Activated naive CD4-positive, alpha-beta T cell treated with anti-CD3 and anti-CD28 coated beads, Interleukin-2, amount 50 U/mL, for 24 hours (primary cell): ENCODE measurements at regions not wholly inside any gene's neighbourhood (a gene's known extent, or its start where the extent isn't known, plus 50 kb on each side); places are given as distances from the start of the nearest gene placed in this dataset.
"Not testable (repeated sequence)": the region's sequence is repeated elsewhere in the genome, so short reads cannot be mapped to it uniquely, and the experiment has no call there.

Experiments used
- H3K27ac Mint-ChIP-seq: one replicate; pipeline ENCODE4 v1.8.0; 2021; ENCODE audit warnings: mild to moderate bottlenecking, mixed read lengths
- H3K27me3 Mint-ChIP-seq: one replicate; pipeline ENCODE4 v1.8.0; 2021; ENCODE audit warnings: mixed read lengths
- H3K36me3 Mint-ChIP-seq: one replicate; pipeline ENCODE4 v1.8.0; 2021; ENCODE audit warnings: mixed read lengths
- H3K4me1 Mint-ChIP-seq: one replicate; pipeline ENCODE4 v1.8.0; 2021; ENCODE audit warnings: mixed read lengths
- H3K4me3 Mint-ChIP-seq: one replicate; pipeline ENCODE4 v1.8.0; 2021; ENCODE audit warnings: mild to moderate bottlenecking, mixed read lengths
- H3K9me3 Mint-ChIP-seq: one replicate; pipeline ENCODE4 v1.8.0; 2021; ENCODE audit warnings: mixed read lengths

GRCh38 chr3:125836786-125837185 is 132.2 kb upstream of the ROPN1B start:
- not testable (repeated sequence) for H3K27me3 Mint-ChIP-seq, H3K4me3 Mint-ChIP-seq, H3K36me3 Mint-ChIP-seq, H3K27ac Mint-ChIP-seq, H3K9me3 Mint-ChIP-seq
- peaks cover 13% of the 10 kb centered on the region for H3K4me1 Mint-ChIP-seq

GRCh38 chr3:125838857-125839256 is 130.1 kb upstream of the ROPN1B start:
- not testable (repeated sequence) for H3K9me3 Mint-ChIP-seq, H3K27ac Mint-ChIP-seq, H3K27me3 Mint-ChIP-seq, H3K4me3 Mint-ChIP-seq, H3K36me3 Mint-ChIP-seq
- H3K4me1 Mint-ChIP-seq: peaks cover 13% of the 10 kb centered on the region

- not testable (repeated sequence) for H3K27ac Mint-ChIP-seq, H3K36me3 Mint-ChIP-seq, H3K27me3 Mint-ChIP-seq
These were observed 128.5 kb upstream of the ROPN1B start for GRCh38 chr3:125840465-125840864.

GRCh38 chr3:125847966-125848365 is 121.0 kb upstream of the ROPN1B start:
- not testable (repeated sequence) for H3K9me3 Mint-ChIP-seq, H3K4me1 Mint-ChIP-seq, H3K4me3 Mint-ChIP-seq, H3K27ac Mint-ChIP-seq, H3K27me3 Mint-ChIP-seq
- H3K36me3 Mint-ChIP-seq: peaks cover 13% of the 10 kb centered on the region

More at GRCh38 chr3:125840465-125840864, 128.5 kb upstream of the ROPN1B start:
- not testable (repeated sequence) for H3K4me3 Mint-ChIP-seq, H3K9me3 Mint-ChIP-seq
- H3K4me1 Mint-ChIP-seq: peaks cover 13% of the 10 kb centered on the region

- peak overlapping the region; percentile 14 for H3K27ac Mint-ChIP-seq
- not testable (repeated sequence) for H3K9me3 Mint-ChIP-seq, H3K4me3 Mint-ChIP-seq, H3K4me1 Mint-ChIP-seq, H3K36me3 Mint-ChIP-seq, H3K27me3 Mint-ChIP-seq
These were observed 114.0 kb upstream of the ROPN1B start for GRCh38 chr3:125855006-125855405.

- not testable (repeated sequence) for H3K4me3 Mint-ChIP-seq, H3K27ac Mint-ChIP-seq, H3K27me3 Mint-ChIP-seq, H3K9me3 Mint-ChIP-seq, H3K36me3 Mint-ChIP-seq, H3K4me1 Mint-ChIP-seq
These were observed 108.4 kb upstream of the ROPN1B start for GRCh38 chr3:125860547-125860946.

- not testable (repeated sequence) for H3K4me3 Mint-ChIP-seq, H3K4me1 Mint-ChIP-seq, H3K9me3 Mint-ChIP-seq, H3K27ac Mint-ChIP-seq, H3K27me3 Mint-ChIP-seq, H3K36me3 Mint-ChIP-seq
These were observed 106.1 kb upstream of the ROPN1B start for GRCh38 chr3:125862841-125863254.

- H3K9me3 Mint-ChIP-seq, H3K36me3 Mint-ChIP-seq, H3K27ac Mint-ChIP-seq, H3K27me3 Mint-ChIP-seq, H3K4me3 Mint-ChIP-seq, H3K4me1 Mint-ChIP-seq: not testable (repeated sequence)
These were observed 104.4 kb upstream of the ROPN1B start for GRCh38 chr3:125864532-125864931.

GRCh38 chr3:125886006-125886405 is 83.0 kb upstream of the ROPN1B start:
- peaks cover 15% of the 10 kb centered on the region for H3K36me3 Mint-ChIP-seq
- H3K4me3 Mint-ChIP-seq, H3K27me3 Mint-ChIP-seq, H3K4me1 Mint-ChIP-seq, H3K9me3 Mint-ChIP-seq, H3K27ac Mint-ChIP-seq: not testable (repeated sequence)

GRCh38 chr3:125899181-125899580 is 69.8 kb upstream of the ROPN1B start:
- not testable (repeated sequence) for H3K27me3 Mint-ChIP-seq, H3K4me1 Mint-ChIP-seq, H3K36me3 Mint-ChIP-seq, H3K4me3 Mint-ChIP-seq, H3K9me3 Mint-ChIP-seq, H3K27ac Mint-ChIP-seq

GRCh38 chr3:125901473-125901872 is 67.5 kb upstream of the ROPN1B start:
- H3K4me1 Mint-ChIP-seq, H3K27me3 Mint-ChIP-seq, H3K36me3 Mint-ChIP-seq, H3K4me3 Mint-ChIP-seq, H3K27ac Mint-ChIP-seq, H3K9me3 Mint-ChIP-seq: not testable (repeated sequence)

DNA sequence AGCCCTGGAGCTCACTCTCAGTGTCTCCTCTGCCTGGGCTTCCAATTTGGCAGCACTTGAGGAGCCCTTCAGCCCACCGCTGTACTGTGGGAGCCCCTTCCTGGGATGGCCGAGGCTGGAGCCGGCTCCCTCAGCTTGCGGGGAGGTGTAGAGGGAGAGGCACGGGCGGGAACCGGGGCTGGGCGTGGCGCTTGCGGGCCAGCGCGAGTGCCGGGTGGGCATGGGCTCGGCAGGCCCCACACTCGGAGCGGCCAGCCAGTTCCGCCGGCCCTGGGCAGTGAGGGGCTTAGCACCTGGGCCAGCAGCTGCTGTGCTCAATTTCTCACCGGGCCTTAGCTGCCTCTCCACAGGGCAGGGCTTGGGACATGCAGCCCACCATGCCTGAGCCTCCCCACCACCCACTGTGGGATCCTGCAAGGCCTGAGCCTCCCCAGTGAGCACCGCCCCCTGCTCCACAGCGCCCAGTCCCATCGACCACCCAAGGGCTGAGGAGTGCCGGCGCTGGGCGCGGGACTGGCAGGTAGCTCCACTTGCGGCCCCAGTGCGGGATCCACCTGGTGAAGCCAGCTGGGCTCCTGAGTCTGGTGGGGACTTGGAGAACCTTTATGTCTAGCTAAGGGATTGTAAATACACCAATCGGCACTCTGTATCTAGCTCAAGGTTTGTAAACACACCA is 65.1 kb upstream of the ROPN1B start:
- H3K4me1 Mint-ChIP-seq, H3K4me3 Mint-ChIP-seq, H3K36me3 Mint-ChIP-seq, H3K27me3 Mint-ChIP-seq, H3K27ac Mint-ChIP-seq, H3K9me3 Mint-ChIP-seq: not testable (repeated sequence)

GRCh38 chr3:125907279-125907678 is 61.7 kb upstream of the ROPN1B start:
- H3K27me3 Mint-ChIP-seq, H3K4me1 Mint-ChIP-seq, H3K27ac Mint-ChIP-seq, H3K36me3 Mint-ChIP-seq, H3K4me3 Mint-ChIP-seq, H3K9me3 Mint-ChIP-seq: not testable (repeated sequence)

GRCh38 chr3:125910851-125911250 is 58.1 kb upstream of the ROPN1B start:
- H3K36me3 Mint-ChIP-seq, H3K9me3 Mint-ChIP-seq, H3K27me3 Mint-ChIP-seq, H3K27ac Mint-ChIP-seq, H3K4me3 Mint-ChIP-seq: not testable (repeated sequence)
- H3K4me1 Mint-ChIP-seq: peaks cover 11% of the 10 kb centered on the region

DNA sequence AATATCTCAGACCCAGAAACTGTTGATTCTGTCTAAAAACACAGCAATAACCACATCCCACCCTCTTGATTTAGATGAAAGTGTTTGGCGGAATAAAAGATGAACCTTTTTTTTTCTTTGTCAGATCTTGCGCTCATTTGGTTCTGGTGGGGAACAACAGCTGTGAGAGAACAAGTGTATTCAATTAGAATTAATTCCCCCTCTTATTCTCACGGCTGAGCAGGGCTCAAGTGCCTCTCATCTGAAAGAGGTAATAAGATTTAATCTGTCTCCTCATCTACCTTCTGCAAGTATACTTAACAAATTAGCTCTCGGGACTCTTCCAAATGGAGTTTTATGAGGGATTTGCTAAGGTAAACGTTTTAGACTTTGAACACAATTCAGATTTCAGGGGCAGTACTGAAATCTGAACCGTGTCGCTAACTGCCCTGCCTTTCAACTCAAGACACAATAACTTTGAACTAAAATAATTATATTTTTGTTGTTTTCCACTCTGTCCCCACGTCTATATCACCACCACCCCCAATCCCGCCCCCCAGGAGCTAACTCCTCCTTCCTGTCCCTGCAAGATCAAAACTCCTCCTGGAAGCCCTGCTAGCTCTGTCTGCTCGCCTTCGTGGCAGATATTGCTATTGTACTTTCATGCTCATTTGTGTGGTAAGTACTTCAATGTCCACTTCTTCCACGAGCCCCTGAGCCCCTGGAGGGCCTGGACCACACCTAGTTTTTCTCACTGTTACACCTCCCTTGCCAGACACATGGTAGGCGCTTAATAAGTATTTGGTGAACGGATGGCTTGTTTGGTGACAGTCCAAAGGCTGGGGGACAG is 54.2 kb upstream of the ROPN1B start:
- H3K27me3 Mint-ChIP-seq, H3K36me3 Mint-ChIP-seq, H3K9me3 Mint-ChIP-seq, H3K27ac Mint-ChIP-seq: not testable (repeated sequence)
- Mint-ChIP-seq H3K4me1 (peaks cover 31% of the 10 kb centered on the region), H3K4me3 (peak overlapping the region; percentile 88)

DNA sequence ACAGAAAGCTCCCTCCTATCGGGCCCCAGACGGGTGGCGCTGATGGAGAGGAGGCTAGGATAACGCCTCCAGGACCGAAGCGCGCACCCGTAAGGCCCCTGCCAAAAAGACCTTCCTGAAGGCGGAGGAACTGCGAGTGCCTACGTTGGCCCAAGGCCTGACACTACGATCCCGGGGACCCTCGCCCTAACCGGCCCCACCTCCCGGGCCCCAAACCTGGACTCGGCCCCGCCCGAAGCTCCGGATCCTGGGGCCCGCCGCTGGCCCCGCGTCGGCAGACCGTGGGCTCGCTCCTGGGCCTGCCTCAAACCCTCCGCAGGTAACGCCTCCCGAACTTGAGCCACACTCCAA is 53.6 kb upstream of the ROPN1B start:
- not testable (repeated sequence) for H3K27me3 Mint-ChIP-seq, H3K36me3 Mint-ChIP-seq, H3K9me3 Mint-ChIP-seq
- peak overlapping the region; percentile 88 for H3K4me3 Mint-ChIP-seq
- peak overlapping the region; percentile 79 for H3K27ac Mint-ChIP-seq
- H3K4me1 Mint-ChIP-seq: peaks cover 31% of the 10 kb centered on the region

DNA sequence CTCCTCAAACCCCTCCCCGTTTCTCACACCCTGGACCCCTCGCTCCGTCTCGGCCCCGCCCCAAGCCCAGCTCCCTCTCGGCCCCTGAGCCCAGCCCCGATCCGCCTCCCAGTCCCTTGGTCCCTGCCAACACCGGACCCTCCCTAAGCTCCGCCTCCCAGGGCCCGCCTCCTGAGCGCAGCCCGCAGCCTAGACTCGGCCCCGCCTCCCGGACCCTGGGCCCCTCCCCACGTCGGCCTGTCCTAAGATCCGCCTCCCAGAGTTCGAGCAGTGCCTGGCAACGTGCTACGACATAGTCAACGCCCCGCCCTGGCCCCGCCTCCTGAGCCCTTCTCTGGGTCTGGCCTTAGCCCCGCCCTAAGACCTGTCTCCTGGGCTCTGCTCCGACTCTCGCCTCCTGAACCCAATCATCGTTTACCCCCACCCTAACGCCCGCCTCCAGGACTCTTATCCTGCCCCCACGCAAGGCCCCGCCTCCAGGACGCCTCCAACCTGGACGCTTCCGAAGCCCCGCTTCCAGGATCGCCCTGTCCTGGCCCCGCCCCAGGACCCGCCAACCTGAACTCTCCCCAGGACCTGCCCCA is 53.1 kb upstream of the ROPN1B start:
- peak overlapping the region; percentile 88 for H3K4me3 Mint-ChIP-seq
- peak overlapping the region; percentile 79 for H3K27ac Mint-ChIP-seq
- not testable (repeated sequence) for H3K27me3 Mint-ChIP-seq

More for the DNA sequence above, 53.1 kb upstream of the ROPN1B start:
- not testable (repeated sequence) for H3K36me3 Mint-ChIP-seq, H3K9me3 Mint-ChIP-seq
- H3K4me1 Mint-ChIP-seq: peaks cover 31% of the 10 kb centered on the region
